SU-DHL-6 (cell line): ENCODE measurements at regions not wholly inside any gene's neighbourhood (a gene's known extent, or its start where the extent isn't known, plus 50 kb on each side); places are given as distances from the start of the nearest gene placed in this dataset.

Experiments
- CTCF ChIP-seq: fragments of 200-600 bp; sonication (generic); IDR thresholded peaks from one replicate; pipeline ENCODE4 v1.5.1; 2017; ENCODE audit warnings: antibody characterized with exemption, mild to moderate bottlenecking, low read length, moderate library complexity; ENCODE audit not compliant: insufficient read depth, poor library complexity, severe bottlenecking
- EZH2phosphoT487 ChIP-seq: fragments of 200-600 bp; sonication (generic), shearing (Covaris generic); conservative IDR thresholded peaks from 2 replicates; pipeline ENCODE4 v1.6.1; 2018; ENCODE audit warnings: mild to moderate bottlenecking, antibody characterized with exemption, low read length, moderate library complexity, mixed read lengths

GRCh38 chrX:82127228-82128123, 925.6 kb downstream of the SH3BGRL start:
- TF ChIP-seq CTCF: no peak
- TF ChIP-seq EZH2phosphoT487: no peak
